ENCODE measurements at regions not wholly inside any gene's neighbourhood (a gene's known extent, or its start where the extent isn't known, plus 50 kb on each side); places are given as distances from the start of the nearest gene placed in this dataset.
"Not testable (repeated sequence)": the region's sequence is repeated elsewhere in the genome, so short reads cannot be mapped to it uniquely, and the experiment has no call there.

- no peak for DNase-seq (ENCODE audit: extremely low read depth, low read depth)
Observed at GRCh38 chr12:80015660-80016059, 80.8 kb upstream of the PPP1R12A start.

GRCh38 chr12:80003744-80004143 is 68.8 kb upstream of the PPP1R12A start:
- not testable (repeated sequence) for DNase-seq (ENCODE audit: extremely low read depth, low read depth)

More at GRCh38 chr12:80015660-80016059, 80.8 kb upstream of the PPP1R12A start:
- TF ChIP-seq CTCF (IDR thresholded peaks at IDR 0.05; ENCODE audit: low read depth, low read length) = no peak

- no peak for TF ChIP-seq CTCF (IDR thresholded peaks at IDR 0.05; ENCODE audit: low read depth, low read length)
- DNase-seq (ENCODE audit: extremely low read depth, low read depth) = no peak
Observed at GRCh38 chr12:80001562-80001961, 66.7 kb upstream of the PPP1R12A start.

- no peak for TF ChIP-seq CTCF (IDR thresholded peaks at IDR 0.05; ENCODE audit: low read depth, low read length)
- no peak for DNase-seq (ENCODE audit: extremely low read depth, low read depth)
Observed at GRCh38 chr12:80000831-80001230, 65.9 kb upstream of the PPP1R12A start.

- DNase-seq (ENCODE audit: extremely low read depth, low read depth) = no peak
- no peak for TF ChIP-seq CTCF (IDR thresholded peaks at IDR 0.05; ENCODE audit: low read depth, low read length)
Observed at GRCh38 chr12:79998554-79998953, 63.7 kb upstream of the PPP1R12A start.

- no peak for DNase-seq (ENCODE audit: extremely low read depth, low read depth)
Observed at GRCh38 chr12:79997096-79997791, 62.3 kb upstream of the PPP1R12A start.

GRCh38 chr12:79995385-79996084 is 60.6 kb upstream of the PPP1R12A start:
- not testable (repeated sequence) for DNase-seq (ENCODE audit: extremely low read depth, low read depth)

More at GRCh38 chr12:79997096-79997791, 62.3 kb upstream of the PPP1R12A start:
- TF ChIP-seq CTCF (IDR thresholded peaks at IDR 0.05; ENCODE audit: low read depth, low read length) = no peak

GRCh38 chr12:79993106-79993862 is 58.4 kb upstream of the PPP1R12A start:
- no peak for TF ChIP-seq CTCF (IDR thresholded peaks at IDR 0.05; ENCODE audit: low read depth, low read length)

More at GRCh38 chr12:79993106-79993862, 58.4 kb upstream of the PPP1R12A start:
- DNase-seq (ENCODE audit: extremely low read depth, low read depth) = no peak

All from AG09319 (cell line).